CD4-positive, alpha-beta T cell (primary cell): ENCODE measurements at regions not wholly inside any gene's neighbourhood (a gene's known extent, or its start where the extent isn't known, plus 50 kb on each side); places are given as distances from the start of the nearest gene placed in this dataset.

Source experiments
- ATAC-seq: fragments of 200-7000 bp; cut with Tn5 transposase; one replicate; pipeline ENCODE4 v1.10.0; 2022; ENCODE audit warnings: mild to moderate bottlenecking; ENCODE audit not compliant: poor library complexity
- CTCF ChIA-PET: fragments of 350-600 bp; sonication (Branson Sonifier 250); formaldehyde crosslinking; loops from one replicate; lab custom pipeline; 2021; ENCODE audit warnings: antibody characterized with exemption, inconsistent platforms; lab: Charles Lee
- POLR2A ChIA-PET: fragments of 350-600 bp; sonication (Branson Sonifier 250); formaldehyde crosslinking; loops from one replicate; lab custom pipeline; 2021; ENCODE audit warnings: antibody characterized with exemption, inconsistent platforms; lab: Charles Lee
- DNase-seq, 14 experiments: peaks; one replicate each; pipeline ENCODE4 v3.0.0-alpha.2; 2013 to 2020; ENCODE audit warnings: mixed read lengths in 2 of 14
- H3K27ac ChIP-seq, 2 donors: one replicate each; pipeline versions ENCODE4 v1.5.1 to v1.7.0; 2013; ENCODE audit warnings: low read length in 2 of 2, low read depth in 1 of 2, mild to moderate bottlenecking in 1 of 2
- H3K27me3 ChIP-seq, 2 experiments: 1 replicate in 1 of 2; 2 replicates in 1 of 2; pipeline versions ENCODE4 v1.6.1 to v1.7.0; 2013; ENCODE audit warnings: low read length in 2 of 2, control low read depth in 1 of 2, mild to moderate bottlenecking in 1 of 2, moderate library complexity in 1 of 2; ENCODE audit not compliant: insufficient read depth in 2 of 2, control insufficient read depth in 1 of 2
- H3K36me3 ChIP-seq: one replicate; pipeline ENCODE4 v1.6.1; 2013; ENCODE audit warnings: low read length, control low read depth; ENCODE audit not compliant: insufficient read depth
- H3K4me1 ChIP-seq: one replicate; pipeline ENCODE4 v1.6.1; 2013; ENCODE audit warnings: low read length, control low read depth; ENCODE audit not compliant: insufficient read depth
- H3K4me3 ChIP-seq: one replicate; pipeline ENCODE4 v1.5.1; 2013; ENCODE audit warnings: mild to moderate bottlenecking, low read length, moderate library complexity
- H3K9me3 ChIP-seq, 2 experiments: 1 replicate in 1 of 2; 2 replicates in 1 of 2; pipeline versions ENCODE4 v1.6.1 to v1.7.0; 2013; ENCODE audit warnings: low read length in 2 of 2, mild to moderate bottlenecking in 2 of 2, control low read depth in 1 of 2, moderate library complexity in 1 of 2; ENCODE audit not compliant: control insufficient read depth in 1 of 2, insufficient read depth in 1 of 2
- H3K27ac Mint-ChIP-seq: one replicate; pipeline ENCODE4 v1.8.0; 2020; ENCODE audit warnings: mixed read lengths
- H3K27me3 Mint-ChIP-seq: one replicate; pipeline ENCODE4 v1.8.0; 2021; ENCODE audit warnings: mixed read lengths
- H3K36me3 Mint-ChIP-seq: one replicate; pipeline ENCODE4 v1.8.0; 2021; ENCODE audit warnings: low read depth, mixed read lengths
- H3K4me1 Mint-ChIP-seq: one replicate; pipeline ENCODE4 v1.8.0; 2021; ENCODE audit warnings: low read depth, mixed read lengths
- H3K4me3 Mint-ChIP-seq: one replicate; pipeline ENCODE4 v1.8.0; 2020; ENCODE audit warnings: mild to moderate bottlenecking, mixed read lengths
- H3K9me3 Mint-ChIP-seq: one replicate; pipeline ENCODE4 v1.8.0; 2020; ENCODE audit warnings: mixed read lengths
- CTCF ChIP-seq: fragments of 200-600 bp; IDR thresholded peaks from one replicate; pipeline ENCODE4 v1.8.0; 2022; ENCODE audit warnings: antibody characterized with exemption, mild to moderate bottlenecking
- intact Hi-C, 2 experiments: fragments of 100-400 bp; cut with DNase I in 1 of 2; cut with micrococcal nuclease in 1 of 2; formaldehyde crosslinking; loops; one replicate each; pipeline versions ENCODE4 v1.15.1 to v1.9.0; 2023 to 2025; cut with DNase I, micrococcal nuclease

GRCh38 chr15:69941706-69942495 lies 155.8 kb downstream of the TLE3 start:
- Histone ChIP-seq H3K9me3 (no peaks in the 10 kb centered on the region), H3K36me3 (no peaks in the 10 kb centered on the region), H3K27ac (no peak overlapping the region), H3K27me3 (no peaks in the 10 kb centered on the region), H3K4me3 (no peak overlapping the region), H3K4me1 (no peaks in the 10 kb centered on the region)
- ChIA-PET CTCF (no interaction called here), POLR2A (no interaction called here)
- Mint-ChIP-seq H3K4me3 (no peak overlapping the region), H3K27ac (no peak overlapping the region), H3K9me3 (no peaks in the 10 kb centered on the region), H3K27me3 (no peaks in the 10 kb centered on the region), H3K36me3 (no peaks in the 10 kb centered on the region), H3K4me1 (no peaks in the 10 kb centered on the region)
- intact Hi-C loops, result no loop called here
- no peak for ATAC-seq
- TF ChIP-seq CTCF, result no peak
- DNase-seq, result no peak

DNA sequence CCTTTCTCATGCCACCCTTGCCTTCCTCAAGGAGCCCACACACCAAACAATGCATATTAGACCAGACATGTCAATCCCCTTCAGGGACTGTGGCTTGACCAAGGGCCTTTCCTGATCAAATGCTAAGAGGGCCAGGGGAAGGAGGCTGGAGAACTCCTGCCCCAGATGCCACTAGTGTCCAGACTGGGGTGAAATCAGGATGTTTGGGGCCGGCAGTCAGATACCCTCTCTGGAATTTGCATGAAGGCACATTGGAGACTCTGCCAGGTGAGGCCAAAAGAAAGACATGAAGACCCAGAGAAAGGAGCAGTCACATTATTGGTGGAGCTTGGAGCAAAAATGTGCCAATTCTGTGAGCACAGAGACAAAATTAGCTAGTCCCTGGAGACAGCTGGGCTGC lies 154.1 kb downstream of the TLE3 start:
- Histone ChIP-seq H3K4me3 (no peak overlapping the region), H3K27ac (no peak overlapping the region), H3K9me3 (no peaks in the 10 kb centered on the region), H3K36me3 (no peaks in the 10 kb centered on the region), H3K27me3 (no peaks in the 10 kb centered on the region), H3K4me1 (no peaks in the 10 kb centered on the region)
- TF ChIP-seq CTCF, result no peak
- H3K27ac Mint-ChIP-seq, result no peak overlapping the region
- intact Hi-C loops, result no loop called here
- no peaks in the 10 kb centered on the region for H3K36me3 Mint-ChIP-seq
- ChIA-PET CTCF (no interaction called here), POLR2A (no interaction called here)
- ATAC-seq (no peak), DNase-seq (no peak)
- H3K4me3 Mint-ChIP-seq, result no peak overlapping the region
- no peaks in the 10 kb centered on the region for H3K4me1 Mint-ChIP-seq
- H3K27me3 Mint-ChIP-seq, result no peaks in the 10 kb centered on the region
- H3K9me3 Mint-ChIP-seq, result no peaks in the 10 kb centered on the region

DNA sequence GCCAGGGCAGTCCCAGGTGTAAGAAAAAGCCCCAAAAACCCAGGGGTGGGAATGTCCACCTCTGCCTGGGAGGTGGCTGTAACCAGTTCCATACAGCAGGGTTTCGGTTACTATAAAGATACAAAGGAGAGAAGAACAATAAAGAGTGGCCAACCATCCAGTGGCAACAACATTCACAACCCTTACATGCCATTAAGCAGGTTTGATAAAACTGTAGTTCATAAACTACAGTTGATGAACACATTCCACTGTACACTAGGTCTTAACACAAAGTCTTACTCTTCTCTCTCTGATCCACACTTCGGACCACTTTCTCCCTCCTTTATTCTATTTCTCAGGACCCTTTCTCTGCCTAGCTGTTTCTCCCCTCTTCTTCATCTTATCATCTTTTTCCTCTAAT lies 152.0 kb downstream of the TLE3 start:
- H3K4me3 Mint-ChIP-seq, result no peak overlapping the region
- Histone ChIP-seq H3K4me3 (no peak overlapping the region), H3K27ac (no peak overlapping the region), H3K27me3 (no peaks in the 10 kb centered on the region), H3K4me1 (no peaks in the 10 kb centered on the region), H3K36me3 (no peaks in the 10 kb centered on the region), H3K9me3 (no peaks in the 10 kb centered on the region)
- intact Hi-C loops, result no loop called here
- no peak for DNase-seq
- H3K4me1 Mint-ChIP-seq, result no peaks in the 10 kb centered on the region
- no peaks in the 10 kb centered on the region for H3K9me3 Mint-ChIP-seq
- no peaks in the 10 kb centered on the region for H3K36me3 Mint-ChIP-seq
- no peak for ATAC-seq
- ChIA-PET CTCF (no interaction called here), POLR2A (no interaction called here)
- TF ChIP-seq CTCF, result no peak
- no peaks in the 10 kb centered on the region for H3K27me3 Mint-ChIP-seq
- no peak overlapping the region for H3K27ac Mint-ChIP-seq
